ENCODE measurements at regions not wholly inside any gene's neighbourhood (a gene's known extent, or its start where the extent isn't known, plus 50 kb on each side); places are given as distances from the start of the nearest gene placed in this dataset.

- TF ChIP-seq CTCF (IDR thresholded peaks at IDR 0.05; ENCODE audit: control extremely low read depth in 1 of 3, insufficient read depth in 1 of 3, low read depth in 1 of 3, low read length in 3 of 3) (no peak), POLR2AphosphoS5 (IDR thresholded peaks at IDR 0.05; ENCODE audit: low read depth, low read length) (no peak), MAFK (IDR thresholded peaks at IDR 0.05; ENCODE audit: low read depth, low read length) (no peak), GABPA (IDR thresholded peaks at IDR 0.05; ENCODE audit: borderline replicate concordance, insufficient read depth, low read length) (no peak)
Observed at GRCh38 chr10:75294031-75294437, 58.3 kb upstream of the COMTD1 start.
